ENCODE measurements at regions not wholly inside any gene's neighbourhood (a gene's known extent, or its start where the extent isn't known, plus 50 kb on each side); places are given as distances from the start of the nearest gene placed in this dataset.

DNA sequence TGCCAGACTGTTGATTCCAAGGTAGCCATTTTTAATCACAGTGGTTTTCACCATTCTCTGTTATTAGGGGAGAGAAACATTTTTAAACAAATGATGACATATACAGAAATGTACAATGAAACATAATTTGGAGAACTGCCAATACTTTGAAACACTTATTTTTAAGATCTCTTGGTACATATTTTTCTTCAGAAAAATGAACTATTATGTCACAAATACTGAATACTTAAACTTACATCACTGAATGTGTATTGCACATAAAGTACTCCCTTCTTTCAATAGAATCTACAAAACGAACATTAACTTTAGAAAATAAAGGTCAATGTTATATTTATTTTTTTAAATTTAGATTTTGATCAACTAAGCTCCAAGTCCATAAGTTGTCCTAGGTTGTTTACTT, 71.7 kb upstream of the CPNE8 start:
- no peak for TF ChIP-seq CTCF (IDR thresholded peaks at IDR 0.05)
- TF ChIP-seq POLR2A (IDR thresholded peaks at IDR 0.05): no peak
- TF ChIP-seq POLR2AphosphoS5 (IDR thresholded peaks at IDR 0.05): no peak
